ENCODE measurements at regions not wholly inside any gene's neighbourhood (a gene's known extent, or its start where the extent isn't known, plus 50 kb on each side); places are given as distances from the start of the nearest gene placed in this dataset.

DNA sequence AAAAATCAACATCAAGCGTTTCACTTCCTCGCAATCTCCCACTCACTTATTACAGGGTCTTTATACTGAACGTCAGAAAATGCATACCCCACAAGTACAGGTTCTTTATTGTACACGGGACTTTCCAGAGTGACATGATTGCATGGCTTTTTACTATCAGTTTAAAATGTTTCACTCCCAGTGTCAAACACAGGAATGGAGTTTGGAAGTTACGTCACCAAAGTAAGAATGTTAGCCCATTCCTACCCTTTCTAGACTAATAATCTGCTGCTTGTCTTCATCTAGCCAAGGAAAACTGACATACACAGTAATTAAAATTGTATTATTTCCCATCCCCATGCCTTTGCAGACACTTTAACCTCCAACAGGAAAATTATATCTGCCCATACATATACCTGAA, 624.2 kb downstream of the BCL11B start:
- Histone ChIP-seq H3K4me3 (no peak overlapping the region), H3K36me3 (no peaks in the 10 kb centered on the region), H3K27ac (no peak overlapping the region), H3K9me3 (no peaks in the 10 kb centered on the region), H3K27me3 (replicated peaks; ENCODE audit: insufficient read depth) (no peaks in the 10 kb centered on the region), H3K4me1 (ENCODE audit: control insufficient read depth in 1 of 2, low read depth in 2 of 2) (no peaks in the 10 kb centered on the region)
- DNase-seq (ENCODE audit: low spot score) (no peak), ATAC-seq (ENCODE audit: insufficient number of reproducible peaks, low FRiP score, low read depth) (no peak)
- TF ChIP-seq, protein P1, sequence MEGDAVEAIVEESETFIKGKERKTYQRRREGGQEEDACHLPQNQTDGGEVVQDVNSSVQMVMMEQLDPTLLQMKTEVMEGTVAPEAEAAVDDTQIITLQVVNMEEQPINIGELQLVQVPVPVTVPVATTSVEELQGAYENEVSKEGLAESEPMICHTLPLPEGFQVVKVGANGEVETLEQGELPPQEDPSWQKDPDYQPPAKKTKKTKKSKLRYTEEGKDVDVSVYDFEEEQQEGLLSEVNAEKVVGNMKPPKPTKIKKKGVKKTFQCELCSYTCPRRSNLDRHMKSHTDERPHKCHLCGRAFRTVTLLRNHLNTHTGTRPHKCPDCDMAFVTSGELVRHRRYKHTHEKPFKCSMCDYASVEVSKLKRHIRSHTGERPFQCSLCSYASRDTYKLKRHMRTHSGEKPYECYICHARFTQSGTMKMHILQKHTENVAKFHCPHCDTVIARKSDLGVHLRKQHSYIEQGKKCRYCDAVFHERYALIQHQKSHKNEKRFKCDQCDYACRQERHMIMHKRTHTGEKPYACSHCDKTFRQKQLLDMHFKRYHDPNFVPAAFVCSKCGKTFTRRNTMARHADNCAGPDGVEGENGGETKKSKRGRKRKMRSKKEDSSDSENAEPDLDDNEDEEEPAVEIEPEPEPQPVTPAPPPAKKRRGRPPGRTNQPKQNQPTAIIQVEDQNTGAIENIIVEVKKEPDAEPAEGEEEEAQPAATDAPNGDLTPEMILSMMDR (IDR thresholded peaks at IDR 0.05): no peak

DNA sequence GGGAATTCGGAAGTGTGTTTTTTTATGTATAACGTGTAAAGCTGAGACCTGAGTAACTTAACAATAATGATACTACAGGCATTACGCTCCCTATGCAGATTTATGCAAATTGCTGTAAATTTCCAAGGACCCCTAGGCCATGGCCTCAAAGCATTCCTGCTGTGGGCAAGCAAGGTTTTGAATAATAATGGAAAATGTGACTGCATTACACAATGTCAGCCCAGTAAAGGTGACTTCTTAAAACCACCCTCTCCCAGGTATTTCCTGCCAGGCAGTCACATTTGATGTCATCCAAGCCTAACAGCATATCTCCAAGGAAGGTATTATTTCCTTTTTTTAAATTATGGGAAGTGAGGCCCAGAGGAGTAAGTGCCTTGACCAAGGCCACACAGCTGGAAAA, 621.0 kb downstream of the BCL11B start:
- Histone ChIP-seq H3K27ac (no peak overlapping the region), H3K27me3 (replicated peaks; ENCODE audit: insufficient read depth) (no peaks in the 10 kb centered on the region), H3K36me3 (no peaks in the 10 kb centered on the region), H3K4me3 (no peak overlapping the region), H3K4me1 (ENCODE audit: control insufficient read depth in 1 of 2, low read depth in 2 of 2) (no peaks in the 10 kb centered on the region), H3K9me3 (peaks cover 4% of the 10 kb centered on the region)
- DNase-seq (ENCODE audit: low spot score) (no peak), ATAC-seq (ENCODE audit: insufficient number of reproducible peaks, low FRiP score, low read depth) (no peak)
- TF ChIP-seq, protein P1 (IDR thresholded peaks at IDR 0.05): no peak

DNA sequence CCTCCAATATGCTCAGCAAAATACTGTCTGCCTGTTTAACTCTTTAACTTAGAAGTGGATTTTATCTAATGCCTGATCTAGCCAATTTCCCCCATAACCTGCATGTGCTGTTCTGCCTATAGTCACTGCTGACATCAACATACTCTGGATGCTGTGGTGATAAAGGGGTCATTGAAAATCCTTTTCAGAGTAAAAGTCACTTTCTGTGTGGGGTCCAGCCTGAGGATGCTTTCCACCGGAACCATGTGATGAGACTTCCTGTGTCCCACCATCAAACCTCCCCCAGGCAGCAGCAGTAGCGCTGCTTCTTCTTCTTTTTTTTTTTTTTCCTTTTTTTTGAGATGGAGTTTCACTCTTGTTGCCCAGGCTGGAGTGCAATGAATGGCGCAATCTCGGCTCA, 607.0 kb downstream of the BCL11B start:
- H3K36me3 ChIP-seq: no peaks in the 10 kb centered on the region
- TF ChIP-seq, protein P1 (IDR thresholded peaks at IDR 0.05): no peak
- no peak overlapping the region for H3K4me3 ChIP-seq
- H3K27ac ChIP-seq: no peak overlapping the region
- no peaks in the 10 kb centered on the region for H3K9me3 ChIP-seq
- no peaks in the 10 kb centered on the region for H3K4me1 ChIP-seq (ENCODE audit: control insufficient read depth in 1 of 2, low read depth in 2 of 2)
- no peaks in the 10 kb centered on the region for H3K27me3 ChIP-seq (replicated peaks; ENCODE audit: insufficient read depth)
- no peak for ATAC-seq (ENCODE audit: insufficient number of reproducible peaks, low FRiP score, low read depth)
- no peak for DNase-seq (ENCODE audit: low spot score)

DNA sequence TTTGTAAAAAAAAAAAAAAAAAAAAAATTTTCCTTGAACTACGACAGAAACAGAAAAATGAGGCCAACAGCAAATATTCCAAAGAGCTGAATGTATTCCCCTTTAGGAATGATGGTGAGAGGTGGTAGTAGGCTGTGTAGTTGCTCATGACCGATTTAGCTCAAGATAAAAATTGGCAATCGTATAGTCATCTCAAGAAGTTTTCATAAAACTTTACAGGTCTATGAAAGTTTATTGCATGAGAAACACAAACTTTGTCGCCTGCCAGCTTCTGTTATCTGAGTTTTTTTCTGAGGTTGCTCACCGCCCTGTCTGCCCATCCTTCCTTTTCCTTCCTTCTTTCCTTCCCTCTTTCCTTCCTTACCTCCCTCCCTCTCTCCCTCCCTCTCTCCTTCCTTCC, 605.5 kb downstream of the BCL11B start:
- Histone ChIP-seq H3K27me3 (replicated peaks; ENCODE audit: insufficient read depth) (no peaks in the 10 kb centered on the region), H3K4me3 (no peak overlapping the region), H3K36me3 (no peaks in the 10 kb centered on the region), H3K27ac (no peak overlapping the region), H3K9me3 (no peaks in the 10 kb centered on the region), H3K4me1 (ENCODE audit: control insufficient read depth in 1 of 2, low read depth in 2 of 2) (no peaks in the 10 kb centered on the region)
- no peak for ATAC-seq (ENCODE audit: insufficient number of reproducible peaks, low FRiP score, low read depth)
- TF ChIP-seq, protein P1 (IDR thresholded peaks at IDR 0.05): no peak
- DNase-seq (ENCODE audit: low spot score): no peak

DNA sequence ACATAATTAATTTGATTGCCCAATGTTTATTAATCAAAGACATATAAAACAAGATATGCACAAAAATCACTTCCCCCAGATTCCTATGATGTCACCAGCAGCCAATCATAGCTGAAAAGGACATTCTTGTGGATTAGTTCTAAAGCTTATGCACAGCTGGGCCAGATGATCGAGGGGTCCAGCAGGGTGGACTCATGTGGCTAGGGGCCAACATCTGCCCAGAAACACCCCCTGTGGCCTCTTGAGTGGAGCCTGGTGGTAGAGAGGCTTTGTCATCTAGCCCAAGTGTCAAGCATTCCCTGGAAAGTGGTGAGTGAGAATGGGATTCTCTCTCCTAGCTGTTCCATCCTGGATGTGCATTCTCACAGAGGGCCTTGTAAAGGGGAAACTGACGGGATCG, 590.0 kb downstream of the BCL11B start:
- DNase-seq (ENCODE audit: low spot score) (no peak), ATAC-seq (ENCODE audit: insufficient number of reproducible peaks, low FRiP score, low read depth) (no peak)
- Histone ChIP-seq H3K27ac (no peak overlapping the region), H3K36me3 (no peaks in the 10 kb centered on the region), H3K9me3 (peaks cover 3% of the 10 kb centered on the region), H3K4me3 (no peak overlapping the region), H3K27me3 (replicated peaks; ENCODE audit: insufficient read depth) (no peaks in the 10 kb centered on the region), H3K4me1 (ENCODE audit: control insufficient read depth in 1 of 2, low read depth in 2 of 2) (no peaks in the 10 kb centered on the region)
- TF ChIP-seq, protein P1 (IDR thresholded peaks at IDR 0.05): no peak
